GM21367 (cell line): ENCODE measurements at regions not wholly inside any gene's neighbourhood (a gene's known extent, or its start where the extent isn't known, plus 50 kb on each side); places are given as distances from the start of the nearest gene placed in this dataset.
"Not testable (repeated sequence)": the region's sequence is repeated elsewhere in the genome, so short reads cannot be mapped to it uniquely, and the experiment has no call there.

Source experiments
- ATAC-seq: cut with Tn5 transposase; IDR thresholded peaks from one replicate; pipeline ENCODE4 v1.9.1; 2021; ENCODE audit not compliant: unreplicated experiment

DNA sequence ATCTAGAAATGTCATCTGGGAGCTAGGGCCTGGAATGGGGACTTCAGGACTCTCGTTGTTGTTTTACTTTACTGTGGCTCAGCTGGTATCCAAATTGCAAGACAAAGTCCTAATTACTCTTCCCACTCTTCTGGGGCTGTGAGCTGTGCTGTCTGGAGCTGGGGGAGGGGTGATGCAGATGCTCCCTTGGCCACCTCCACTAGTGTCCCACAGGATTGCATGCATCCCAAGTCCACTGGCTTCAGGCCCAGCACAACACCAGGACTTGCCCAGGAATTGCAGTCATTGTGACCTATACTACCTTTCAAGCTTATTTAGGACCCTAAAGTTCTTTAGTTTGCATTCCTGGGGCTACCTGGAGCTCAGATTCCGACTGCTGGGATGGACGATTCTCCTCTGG lies 366.1 kb upstream of the FAM47C start:
- no peak for ATAC-seq

DNA sequence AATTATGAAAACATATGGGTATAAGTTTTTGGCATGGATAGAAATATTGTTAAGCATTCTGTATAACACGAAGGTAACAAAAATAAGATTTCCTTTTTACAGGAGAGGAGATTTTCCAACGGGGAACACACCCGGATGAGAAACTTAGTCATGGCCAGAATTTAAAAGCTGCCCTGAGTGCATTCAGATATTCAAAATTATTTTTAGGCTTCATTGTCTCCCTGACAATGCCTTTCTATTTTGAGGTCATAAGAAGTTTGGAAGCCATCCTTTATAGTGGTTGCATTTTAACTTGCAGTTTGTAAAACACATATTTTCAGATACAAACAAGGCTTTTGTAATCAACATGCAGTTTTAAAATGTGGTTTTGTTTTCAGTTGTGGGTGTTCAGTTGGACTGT lies 357.5 kb upstream of the FAM47C start:
- no peak for ATAC-seq

DNA sequence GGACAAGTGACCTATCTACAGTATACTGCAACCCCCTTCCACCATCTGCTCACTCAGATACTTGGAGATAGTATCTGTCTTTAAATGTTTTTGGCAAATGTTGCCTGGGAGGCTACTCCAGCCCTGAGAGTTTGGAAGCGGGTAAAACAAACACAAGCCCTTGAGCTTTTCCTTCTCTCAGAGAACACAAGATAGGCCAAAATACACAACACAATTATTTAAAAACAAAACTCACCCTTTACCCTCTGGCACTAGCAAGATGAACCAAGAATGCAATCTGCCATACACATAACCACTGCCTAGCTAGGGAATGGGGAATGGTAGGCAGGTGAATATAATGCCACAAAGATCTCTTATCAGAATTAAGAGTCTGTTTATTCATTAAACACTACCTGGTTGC lies 324.7 kb upstream of the FAM47C start:
- ATAC-seq, result no peak

DNA sequence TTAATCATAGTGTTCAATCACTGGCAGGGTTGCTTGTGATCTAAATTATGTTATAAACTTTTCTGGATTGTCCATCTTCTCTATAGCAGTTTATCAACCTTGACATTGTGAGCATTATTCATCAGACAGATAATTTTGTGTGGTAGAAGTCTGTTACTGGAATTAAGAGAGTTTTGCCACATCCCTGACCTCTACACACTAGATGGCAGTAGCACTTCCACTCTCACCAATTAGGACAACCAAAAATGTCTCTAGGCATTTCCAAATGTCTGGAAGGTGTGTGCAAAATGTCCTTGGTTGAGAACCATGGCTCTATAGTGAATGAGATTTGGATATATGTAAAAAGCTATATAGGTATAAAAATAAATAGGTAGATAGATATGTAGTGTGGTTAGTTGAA lies 324.1 kb upstream of the FAM47C start:
- no peak for ATAC-seq

DNA sequence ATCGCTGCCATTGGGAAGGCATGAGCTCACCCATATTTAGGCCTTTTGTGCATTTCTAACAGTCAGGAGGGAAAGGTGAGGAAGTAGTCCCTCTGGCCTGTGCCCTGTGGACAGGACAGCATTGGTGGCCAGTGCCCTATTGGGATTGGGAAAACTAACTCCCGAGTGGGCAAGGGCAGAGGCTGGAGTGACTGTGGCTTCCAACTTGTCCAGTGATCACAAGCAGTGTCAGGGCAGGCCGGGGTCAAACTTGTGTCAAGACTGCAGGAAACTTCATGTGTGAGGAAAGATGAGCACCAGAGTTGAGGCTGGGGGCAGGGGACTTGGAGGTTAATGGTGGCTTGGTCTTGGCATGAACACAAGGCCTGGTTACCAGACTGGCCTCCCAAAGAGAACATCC lies 286.2 kb upstream of the FAM47C start:
- ATAC-seq, result no peak

DNA sequence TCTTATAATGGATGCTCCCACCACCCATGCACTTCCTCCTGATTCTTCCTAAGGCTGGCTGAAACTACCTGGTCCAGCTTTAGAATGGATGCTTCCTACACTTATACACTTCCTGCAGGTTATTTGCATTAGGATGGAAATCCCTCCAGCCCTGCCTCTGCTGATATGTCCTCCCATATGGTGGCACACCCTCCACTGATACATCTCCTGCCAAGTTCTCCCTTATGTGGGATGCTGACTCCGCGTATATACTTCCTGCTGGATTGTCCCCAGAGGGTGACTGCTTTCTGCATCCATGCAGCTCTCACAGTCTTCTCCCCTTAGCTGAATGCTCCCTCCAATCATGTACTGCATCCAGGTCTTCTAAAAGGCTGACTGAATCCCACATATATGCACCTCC lies 254.6 kb upstream of the FAM47C start:
- ATAC-seq, result no peak

DNA sequence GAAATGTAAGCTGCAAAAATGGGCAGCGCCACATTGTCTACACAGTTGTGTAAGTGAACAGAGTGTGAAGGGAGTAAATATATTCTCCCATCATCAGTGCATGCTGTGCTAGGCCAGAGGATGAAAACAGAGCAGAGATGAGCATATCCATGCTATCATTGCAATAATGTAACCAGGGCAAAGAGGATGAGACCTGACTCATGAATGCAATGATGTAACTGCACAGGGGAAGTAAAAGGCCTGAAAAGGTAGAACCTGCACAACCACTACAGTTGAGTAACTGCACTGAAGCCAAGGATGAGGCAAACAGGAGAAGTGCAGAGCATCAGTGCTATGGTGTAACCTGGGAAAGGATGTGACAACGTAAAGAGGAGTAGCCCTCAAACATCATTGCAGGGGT lies 220.4 kb upstream of the FAM47C start:
- ATAC-seq, result no peak

DNA sequence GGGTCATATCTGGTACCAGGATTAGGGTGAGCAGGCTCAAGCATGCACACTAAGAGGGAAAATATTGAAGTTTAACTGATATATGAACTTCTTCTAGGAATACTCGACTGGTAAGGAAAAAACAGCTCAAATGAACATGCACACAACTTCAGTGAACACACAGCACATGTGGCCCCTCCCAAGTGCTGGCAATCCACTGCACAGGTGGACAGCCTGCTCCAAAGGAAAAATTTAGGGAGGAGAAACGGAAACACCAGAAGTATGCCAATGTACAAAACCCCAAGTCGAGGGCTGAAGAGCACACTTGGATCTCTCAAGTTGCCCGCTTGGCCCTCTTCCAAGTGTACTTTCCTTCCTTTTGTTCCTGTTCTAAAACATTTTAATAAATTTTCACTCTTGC lies 205.0 kb upstream of the FAM47C start:
- no peak for ATAC-seq

DNA sequence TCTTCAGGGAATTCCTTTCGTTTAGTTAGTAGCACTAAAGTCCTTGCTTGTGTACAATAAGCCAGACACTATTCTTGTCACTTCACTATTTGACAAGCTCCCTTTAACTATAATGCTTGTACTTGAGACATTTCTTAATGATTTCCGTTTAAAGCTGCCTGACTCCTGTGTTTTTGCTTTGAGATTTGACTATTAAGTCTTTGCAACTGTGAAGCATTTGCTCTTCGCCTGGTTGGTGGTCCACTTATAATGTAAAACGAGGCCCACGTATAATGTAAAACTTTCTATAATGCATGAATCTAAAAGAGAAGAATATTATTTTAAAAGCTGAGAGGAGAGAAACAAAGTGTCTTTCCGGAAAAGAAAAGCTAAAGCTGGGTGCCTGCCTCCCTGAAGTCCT lies 204.1 kb upstream of the FAM47C start:
- ATAC-seq, result no peak

DNA sequence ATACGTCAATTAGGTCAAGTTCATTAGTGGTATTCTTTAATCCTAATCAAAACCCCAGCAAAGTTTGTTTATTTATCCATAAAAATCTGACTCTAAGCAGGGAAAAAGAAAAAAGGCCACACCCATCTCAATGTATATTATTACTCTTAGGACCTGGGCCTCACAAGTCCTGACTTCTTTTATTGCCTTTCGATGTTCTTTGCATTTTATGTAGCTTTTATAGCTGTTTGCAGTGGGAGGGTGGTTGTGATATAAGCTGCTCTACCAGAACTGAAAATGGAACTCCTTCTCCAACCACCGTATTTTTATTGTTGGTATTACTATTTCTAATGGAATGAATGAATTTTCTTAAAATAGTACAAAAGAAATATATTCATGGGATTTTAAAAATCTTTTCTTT lies 163.3 kb upstream of the FAM47C start:
- ATAC-seq, result no peak

DNA sequence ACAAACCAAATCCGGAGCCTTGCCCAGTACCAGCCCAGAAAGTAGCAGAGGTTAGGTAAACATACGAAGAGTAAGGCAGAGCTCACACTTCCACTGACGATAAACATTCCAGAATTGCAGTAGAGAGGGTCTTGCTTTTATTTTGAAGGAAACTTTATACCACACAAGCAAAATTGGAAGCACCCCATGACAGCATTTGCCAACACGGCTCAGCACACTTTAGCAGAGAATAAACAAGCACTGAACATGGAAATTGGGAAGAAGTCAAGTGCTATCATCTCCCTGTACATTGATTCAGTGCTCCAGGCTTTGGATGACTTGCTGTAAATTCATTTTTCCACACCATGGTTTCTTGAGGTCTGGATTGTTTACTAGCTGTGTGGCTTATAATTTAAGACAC lies 160.7 kb upstream of the FAM47C start:
- ATAC-seq, result no peak

DNA sequence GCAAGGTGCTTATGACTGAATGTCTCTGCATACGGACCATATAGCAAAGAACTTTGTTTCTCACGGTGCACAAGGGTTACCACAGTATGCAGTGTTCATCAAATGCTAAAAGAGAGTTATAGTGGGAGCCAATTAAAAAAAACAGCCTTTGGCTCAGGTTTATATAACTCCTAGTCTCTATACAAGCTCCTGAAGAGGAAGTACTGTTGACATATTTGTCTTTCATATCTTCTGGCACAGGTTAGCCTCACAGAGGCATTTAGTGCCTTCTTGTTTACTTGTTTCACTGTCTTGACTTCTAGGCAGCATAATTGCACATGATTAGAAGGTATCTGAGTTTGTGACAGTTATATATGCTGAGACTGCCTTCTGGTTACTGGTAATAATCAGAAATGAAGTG lies 158.8 kb upstream of the FAM47C start:
- ATAC-seq, result no peak

DNA sequence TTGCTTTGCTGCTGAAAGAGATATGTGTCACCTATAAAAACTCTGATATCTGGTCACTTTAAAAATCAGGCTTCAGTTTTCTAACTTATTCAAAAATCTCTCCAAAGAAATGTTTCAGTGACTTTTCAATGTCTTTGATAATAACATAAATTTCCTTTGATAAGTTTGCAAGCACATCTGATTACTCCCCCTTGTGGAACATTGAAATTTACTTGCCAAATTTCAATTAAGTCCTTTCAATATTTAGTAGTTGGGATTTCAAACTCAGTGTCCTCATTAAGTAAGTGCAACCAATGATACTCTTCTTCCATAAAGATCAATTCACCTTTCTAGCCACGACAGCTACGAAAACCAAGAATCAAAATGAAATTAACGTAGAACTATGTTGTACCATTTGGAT lies 151.3 kb upstream of the FAM47C start:
- ATAC-seq, result no peak

DNA sequence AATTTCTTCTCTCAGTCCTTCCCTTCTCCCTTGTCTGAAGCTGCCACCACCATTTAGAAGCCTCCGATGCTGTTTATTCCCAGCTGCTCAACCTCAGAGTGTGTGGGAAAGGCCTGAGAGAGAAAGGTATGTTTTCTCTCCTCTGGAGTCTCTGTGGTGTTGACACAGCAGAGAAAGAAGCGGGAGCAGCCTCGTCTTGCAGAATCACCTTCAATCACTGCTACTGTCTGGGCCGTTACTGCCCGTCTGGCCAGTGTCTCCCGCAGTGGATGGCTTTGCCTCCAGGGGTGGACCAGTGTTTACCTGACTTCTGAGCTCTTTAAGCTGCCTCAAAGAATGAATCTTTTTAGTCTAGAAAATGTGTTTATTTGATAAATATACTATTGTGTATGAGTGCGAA lies 148.9 kb upstream of the FAM47C start:
- ATAC-seq, result no peak

DNA sequence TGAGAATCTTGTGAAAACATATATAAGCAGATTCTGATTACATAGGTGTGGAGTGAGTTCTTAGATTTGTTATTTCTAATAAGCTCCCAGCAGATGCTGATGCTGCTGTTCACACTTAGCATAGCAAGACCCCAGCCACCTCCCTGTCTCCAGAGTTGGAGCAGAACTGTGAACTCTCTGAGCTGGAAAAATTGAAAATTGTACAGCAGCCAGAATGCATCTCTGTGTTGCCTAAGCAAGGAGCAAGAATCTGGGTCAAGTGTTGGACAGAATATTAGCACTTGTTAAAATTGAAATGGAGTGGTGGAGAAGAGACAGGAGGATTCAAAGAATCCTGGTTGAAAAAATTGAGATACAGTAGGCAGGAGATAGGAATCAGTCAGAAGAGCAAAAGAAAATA lies 146.6 kb upstream of the FAM47C start:
- no peak for ATAC-seq

DNA sequence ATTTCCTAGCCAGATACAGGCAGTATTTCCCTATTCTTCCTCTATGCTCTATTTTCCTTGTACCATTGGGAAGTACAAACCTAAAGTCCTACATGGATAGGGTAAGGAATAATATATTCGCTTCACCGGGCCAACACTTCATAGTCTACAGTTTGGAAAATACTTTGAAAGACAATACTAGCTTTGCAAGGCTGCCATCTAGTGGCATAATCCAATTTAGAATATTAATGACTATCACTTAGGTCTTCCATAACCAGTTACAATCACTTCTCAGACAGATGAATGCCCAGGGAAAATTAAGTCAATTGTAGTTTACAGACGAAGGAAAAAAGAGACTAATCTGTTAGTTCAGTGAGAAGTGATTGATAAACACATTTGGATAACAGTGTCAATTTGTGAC lies 141.0 kb upstream of the FAM47C start:
- peak; percentile 79 for ATAC-seq

DNA sequence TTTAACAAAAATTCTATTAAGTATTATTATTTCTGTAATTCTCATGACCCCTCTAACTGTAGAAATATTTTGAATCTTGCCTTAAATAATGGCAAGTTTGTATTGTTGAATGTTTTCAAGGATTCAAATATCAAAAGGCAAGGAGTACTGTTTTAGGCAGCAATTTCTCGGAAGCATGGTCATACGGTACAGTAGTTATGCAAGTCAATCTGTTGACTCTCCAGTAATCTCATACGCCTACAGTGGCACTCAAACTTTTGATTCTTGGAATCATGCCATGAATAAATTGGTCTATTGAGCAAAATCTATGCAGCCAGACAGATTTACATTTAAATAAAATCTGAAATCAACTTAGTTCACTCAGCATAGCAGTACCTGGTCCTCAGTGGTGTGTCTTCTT lies 139.6 kb upstream of the FAM47C start:
- ATAC-seq, result no peak

DNA sequence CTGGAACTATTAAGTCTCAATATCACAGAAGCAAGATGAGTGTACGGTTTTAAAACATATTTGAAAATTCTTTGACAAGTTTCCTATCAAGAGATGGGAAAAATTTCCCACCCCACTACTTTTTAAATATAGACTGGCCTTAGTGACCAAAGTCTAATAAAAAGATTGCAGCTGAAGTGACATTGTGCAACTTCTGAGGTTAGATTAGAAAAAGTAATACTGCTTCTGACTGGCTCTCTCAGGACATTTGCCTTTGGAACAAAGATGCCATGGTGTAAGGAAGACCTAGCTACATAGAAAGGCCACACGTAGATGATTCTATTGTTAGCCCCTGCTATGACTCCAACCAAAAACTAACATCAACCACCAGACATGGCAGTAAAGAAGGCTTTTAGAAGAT lies 138.7 kb upstream of the FAM47C start:
- no peak for ATAC-seq

DNA sequence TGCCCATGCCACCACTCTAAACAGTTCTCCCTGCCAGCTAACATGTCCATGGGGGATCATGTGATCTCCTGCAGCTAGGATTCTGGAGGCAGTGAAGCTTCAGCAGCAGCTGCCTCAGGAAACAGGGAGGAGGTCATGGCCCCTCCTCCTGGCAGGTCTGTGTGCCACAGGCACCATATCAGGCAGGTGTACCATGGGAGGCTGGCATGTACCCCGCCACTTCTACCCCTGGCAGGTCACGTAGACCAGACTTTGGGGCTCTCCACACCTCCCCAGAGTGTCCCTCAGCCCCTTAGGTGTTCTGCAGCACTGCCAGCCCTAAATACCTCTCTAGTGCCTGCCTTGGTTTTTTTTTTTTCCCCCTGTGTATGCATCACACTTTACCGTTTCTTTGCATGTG lies 110.5 kb upstream of the FAM47C start:
- ATAC-seq, result no peak

DNA sequence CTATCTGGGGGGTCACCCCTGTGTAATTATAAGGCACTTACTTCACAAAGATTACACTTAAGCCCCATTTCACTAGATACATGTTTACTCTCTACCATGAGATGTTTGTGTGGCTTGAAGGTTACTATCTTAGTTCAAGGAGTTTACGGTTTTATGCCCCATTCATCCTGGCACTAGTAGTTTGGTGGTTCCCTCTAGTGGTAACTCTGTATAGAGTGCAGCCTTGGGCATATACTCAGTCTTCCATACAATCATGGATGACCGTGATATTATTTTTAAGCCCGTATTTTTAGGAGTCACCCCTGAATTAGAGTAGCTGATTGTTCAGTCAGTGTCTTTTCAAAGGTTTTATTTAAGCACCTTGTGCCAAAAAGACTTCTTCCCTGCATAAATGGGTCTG lies 109.9 kb upstream of the FAM47C start:
- ATAC-seq, result no peak

DNA sequence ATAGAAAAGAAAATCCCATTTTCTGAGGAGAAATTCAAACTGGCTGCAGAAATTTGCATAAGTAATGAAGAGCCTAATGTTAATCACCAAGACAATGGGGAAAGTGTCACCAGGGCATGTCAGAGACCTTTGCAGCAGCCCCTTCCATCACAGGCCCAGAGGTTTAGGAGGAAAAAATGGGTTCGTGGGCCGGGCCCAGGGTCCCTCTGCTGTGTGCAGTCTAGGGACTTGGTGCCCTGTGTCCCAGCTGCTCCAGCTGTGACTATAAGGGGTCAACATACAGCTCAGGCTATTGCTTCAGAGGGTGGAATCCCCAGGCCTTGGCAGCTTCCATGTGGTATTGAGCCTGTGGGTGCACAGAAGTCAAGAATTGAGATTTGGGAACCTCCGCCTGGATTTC lies 103.6 kb upstream of the FAM47C start:
- ATAC-seq, result not testable (repeated sequence)

DNA sequence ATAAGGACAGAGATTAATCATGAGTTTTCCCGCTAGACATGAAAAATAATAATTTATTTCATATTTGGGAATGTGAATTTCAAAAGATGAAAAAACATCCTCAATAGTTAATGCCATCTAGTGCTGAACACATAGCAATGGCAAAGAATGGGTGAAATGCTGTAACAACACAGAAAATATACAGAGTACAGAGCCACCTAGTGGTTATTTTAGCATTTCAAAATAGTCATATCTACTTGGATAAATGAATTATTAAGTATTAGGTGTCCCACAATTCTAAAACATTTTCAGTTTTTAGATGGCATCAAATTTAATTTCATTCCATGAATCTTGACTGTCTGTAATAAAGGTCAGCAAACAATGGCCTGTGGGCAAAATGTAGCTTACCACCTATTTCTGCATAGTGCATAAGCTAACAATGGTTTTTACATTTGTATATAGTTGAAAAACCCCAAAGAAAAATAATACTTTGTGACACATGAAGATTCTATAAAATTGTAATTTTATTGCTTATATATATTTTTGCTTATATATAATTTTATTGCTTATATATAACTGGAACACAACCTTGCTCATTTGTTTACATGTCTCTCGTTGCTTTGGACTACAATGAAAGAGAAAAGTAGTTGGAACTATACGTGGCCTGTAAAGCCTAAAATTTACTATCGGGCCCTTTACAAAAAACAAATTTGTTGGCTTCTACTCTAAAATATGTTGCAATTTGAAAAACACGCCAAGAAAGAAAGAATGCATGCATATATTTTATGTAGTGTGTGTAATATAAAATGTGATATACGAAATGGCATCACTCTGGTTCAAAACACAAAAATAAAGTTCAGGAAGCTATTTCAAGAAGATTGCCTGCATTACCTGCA lies 99.1 kb upstream of the FAM47C start:
- ATAC-seq, result no peak

DNA sequence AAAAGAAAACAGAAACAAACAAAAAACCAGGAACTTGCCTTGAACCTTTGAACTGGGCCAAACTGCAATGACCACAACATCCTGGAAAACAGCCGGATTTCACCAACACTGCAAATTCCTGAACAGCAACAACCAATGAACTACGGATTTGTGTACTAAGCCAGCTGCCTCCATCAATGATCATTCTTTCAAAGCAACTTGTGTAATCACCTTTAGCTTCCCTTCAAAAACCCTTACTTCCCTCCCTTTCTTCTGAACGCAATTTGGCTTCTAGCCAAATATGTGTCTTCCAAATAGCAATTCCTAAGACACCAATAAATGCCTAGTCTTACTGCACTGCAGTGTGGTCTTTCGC lies 98.5 kb upstream of the FAM47C start:
- no peak for ATAC-seq
